IPS-18c (cell line): ENCODE measurements at regions not wholly inside any gene's neighbourhood (a gene's known extent, or its start where the extent isn't known, plus 50 kb on each side); places are given as distances from the start of the nearest gene placed in this dataset.
"Not testable (repeated sequence)": the region's sequence is repeated elsewhere in the genome, so short reads cannot be mapped to it uniquely, and the experiment has no call there.

ENCODE experiments used
- H3K4me3 ChIP-seq: 2 replicates; pipeline ENCODE4 v1.7.0; 2013; ENCODE audit warnings: low read depth, mild to moderate bottlenecking, low read length, moderate library complexity; ENCODE audit not compliant: insufficient read depth
- H3K9me3 ChIP-seq: one replicate; pipeline ENCODE4 v1.6.1; 2013; ENCODE audit warnings: mild to moderate bottlenecking, low read length, moderate library complexity; ENCODE audit not compliant: control insufficient read depth, insufficient read depth

DNA sequence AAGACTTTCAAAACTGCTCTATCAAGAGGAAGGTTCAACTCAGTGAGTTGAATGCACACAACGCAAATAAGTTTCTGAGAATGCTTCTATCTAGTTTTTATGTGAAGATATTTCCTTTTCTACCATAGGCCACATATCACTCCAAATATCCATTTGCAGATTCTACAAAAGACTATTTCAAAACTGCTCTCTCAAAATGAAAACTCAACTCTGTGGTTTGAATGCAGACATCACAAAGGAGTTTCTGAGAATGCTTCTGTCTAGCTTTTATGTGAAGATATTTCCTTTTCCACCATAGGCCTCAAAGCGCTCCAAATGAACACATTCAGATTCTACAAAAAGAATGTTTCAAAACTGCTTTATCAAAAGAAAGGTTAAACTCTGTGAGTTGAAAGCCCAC lies 1093.1 kb upstream of the DEFB115 start:
- H3K4me3 ChIP-seq, H3K9me3 ChIP-seq: not testable (repeated sequence)

DNA sequence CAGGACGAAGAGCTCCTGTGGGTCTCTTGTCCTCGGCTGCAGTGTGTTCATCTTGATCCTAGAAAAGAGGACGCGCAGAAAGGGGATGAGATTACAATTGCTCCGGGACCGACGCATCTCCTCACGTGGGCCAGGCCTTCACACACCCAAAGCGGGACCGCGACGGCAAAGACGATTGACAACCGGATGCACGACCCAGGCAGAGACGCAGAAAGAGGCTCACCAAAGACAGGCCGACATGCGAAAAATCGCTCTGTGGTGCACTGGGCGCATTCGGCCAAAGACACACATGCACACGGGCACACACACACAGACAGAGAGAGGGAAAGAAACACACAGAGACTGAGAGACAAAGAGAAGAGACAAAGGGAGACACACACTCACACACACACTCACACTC lies 1089.9 kb upstream of the DEFB115 start:
- H3K9me3 ChIP-seq, result no peaks in the 10 kb centered on the region

DNA sequence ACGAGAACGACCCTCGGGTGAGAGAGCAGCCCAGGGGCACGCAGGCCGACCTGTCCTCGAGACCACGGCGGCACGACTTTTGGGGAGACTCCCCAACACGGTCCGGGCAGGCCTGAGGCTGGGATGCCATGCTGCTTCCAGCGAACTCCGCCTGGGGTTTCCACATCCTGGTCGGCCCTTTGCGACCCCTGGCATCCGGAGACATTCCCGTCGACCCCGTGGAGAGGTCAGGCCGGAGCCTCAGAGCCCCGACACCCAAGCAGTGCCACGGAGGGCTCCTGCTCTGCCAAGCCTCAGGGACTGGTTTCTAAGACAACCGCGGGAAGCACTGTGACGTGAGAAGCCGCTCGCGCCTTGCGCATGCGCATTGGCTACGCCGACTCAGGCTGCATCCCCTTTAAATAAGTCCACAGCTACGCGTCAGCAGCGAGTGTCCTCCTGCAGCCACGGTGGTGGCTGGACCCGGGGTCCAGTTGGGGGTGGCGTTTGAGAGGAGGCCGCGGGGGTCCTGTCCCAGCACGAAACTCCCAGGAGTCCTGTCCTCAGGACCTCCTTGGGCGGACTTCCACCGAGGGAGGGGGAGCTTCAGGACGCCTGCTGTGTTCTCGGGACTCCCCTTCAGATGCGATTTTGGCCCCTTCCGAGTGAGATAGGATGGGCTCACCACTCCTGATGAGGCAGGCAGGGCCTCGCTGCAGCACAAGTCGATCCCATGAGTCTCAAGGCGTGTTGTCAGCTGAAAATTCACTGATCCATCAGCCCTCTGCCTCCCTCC lies 1089.3 kb upstream of the DEFB115 start:
- no peak overlapping the region for H3K4me3 ChIP-seq
- no peaks in the 10 kb centered on the region for H3K9me3 ChIP-seq

More for the DNA sequence above, 1089.9 kb upstream of the DEFB115 start:
- H3K4me3 ChIP-seq, result no peak overlapping the region

DNA sequence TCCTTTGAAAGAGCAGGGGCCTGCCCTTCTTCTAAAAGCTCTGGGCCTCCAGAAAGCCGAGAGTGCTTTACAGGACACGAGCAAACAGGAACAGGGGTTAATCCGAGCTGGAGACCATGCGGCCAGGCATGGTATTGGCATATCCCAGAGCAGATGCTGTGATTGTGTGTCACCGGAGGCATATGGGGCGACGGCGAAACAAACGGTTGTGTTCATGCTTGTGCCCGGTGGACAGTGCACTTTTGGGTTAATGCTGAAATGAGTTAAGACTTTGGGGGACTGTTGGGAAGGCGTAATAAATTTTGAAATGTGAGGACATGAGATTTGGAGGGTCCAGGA lies 1088.7 kb upstream of the DEFB115 start:
- Histone ChIP-seq H3K4me3 (no peak overlapping the region), H3K9me3 (no peaks in the 10 kb centered on the region)

DNA sequence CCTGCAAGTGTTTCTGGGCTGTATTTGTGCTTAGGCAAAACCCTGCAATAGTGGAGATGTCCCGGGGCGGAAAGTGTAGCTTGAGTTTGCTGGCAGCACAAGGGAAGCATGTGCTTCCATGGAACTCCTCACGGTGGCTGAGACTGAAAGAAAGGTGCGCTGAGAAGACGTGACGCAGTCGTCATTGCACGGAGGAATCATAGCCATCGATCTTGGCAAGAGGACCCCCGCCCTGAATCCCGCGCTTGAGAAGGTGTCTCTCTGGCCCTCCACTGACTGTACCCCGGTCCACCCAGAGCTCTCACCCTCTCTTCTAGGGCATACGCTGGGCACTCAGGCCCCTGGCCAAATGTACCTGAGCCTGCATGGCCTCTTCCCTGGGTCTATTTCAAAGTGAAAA lies 1081.8 kb upstream of the DEFB115 start:
- no peak overlapping the region for H3K4me3 ChIP-seq
- H3K9me3 ChIP-seq, result no peaks in the 10 kb centered on the region

DNA sequence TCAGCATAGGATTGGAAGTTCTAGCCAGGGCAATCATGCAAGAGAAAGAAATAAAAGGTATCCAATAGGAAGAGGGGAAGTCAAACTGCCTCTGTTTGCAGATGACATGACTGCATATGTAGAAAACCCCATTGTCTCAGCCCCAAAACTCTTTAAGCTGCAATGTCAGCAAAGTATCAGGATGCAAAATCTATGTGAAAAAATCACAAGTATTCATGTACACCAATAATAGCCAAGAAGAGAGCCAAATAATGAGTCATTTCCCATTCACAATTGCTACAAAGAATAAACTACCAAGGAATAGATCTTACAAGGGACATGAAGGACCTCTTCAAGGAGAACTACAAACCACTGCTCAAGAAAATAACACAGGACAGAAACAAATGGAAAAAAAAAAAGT lies 1074.3 kb upstream of the DEFB115 start:
- not testable (repeated sequence) for H3K4me3 ChIP-seq, H3K9me3 ChIP-seq

DNA sequence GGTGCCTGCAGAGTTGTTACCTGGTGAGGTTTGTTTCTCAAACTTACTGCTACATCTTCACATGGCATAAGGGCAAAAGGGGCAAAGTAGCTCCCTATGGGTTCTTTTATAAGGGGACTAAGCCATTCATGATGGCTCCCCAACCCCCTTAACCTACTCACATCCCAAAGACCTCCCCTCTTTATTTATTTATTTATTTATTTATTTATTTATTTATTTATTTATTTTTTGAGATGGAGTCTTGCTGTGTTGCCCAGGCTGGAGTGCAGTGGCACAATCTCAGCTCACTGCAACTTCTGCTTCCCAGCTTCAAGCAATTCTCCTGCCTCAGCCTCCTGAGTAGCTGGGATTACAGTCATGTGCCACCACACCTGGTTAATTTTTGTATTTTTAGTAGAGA lies 1065.7 kb upstream of the DEFB115 start:
- H3K4me3 ChIP-seq, H3K9me3 ChIP-seq: not testable (repeated sequence)

DNA sequence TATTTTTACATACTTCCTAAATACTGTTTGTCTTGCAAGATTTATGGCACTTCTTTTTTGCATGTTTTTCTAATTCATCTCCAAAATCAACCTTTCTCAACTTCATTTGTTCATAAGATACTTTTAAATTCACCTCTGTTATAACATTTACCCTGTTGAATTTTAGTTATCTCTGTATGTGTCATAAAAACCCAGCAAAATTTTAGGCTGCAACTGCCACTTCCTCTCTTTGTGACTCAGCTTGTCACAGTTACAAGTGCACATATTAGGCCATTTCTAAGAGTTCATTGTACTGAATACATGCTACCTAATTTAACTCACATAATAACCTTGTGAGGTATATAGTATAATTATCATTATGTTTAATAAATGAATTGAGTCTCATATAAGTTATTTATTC lies 1023.0 kb upstream of the DEFB115 start:
- not testable (repeated sequence) for H3K4me3 ChIP-seq, H3K9me3 ChIP-seq

DNA sequence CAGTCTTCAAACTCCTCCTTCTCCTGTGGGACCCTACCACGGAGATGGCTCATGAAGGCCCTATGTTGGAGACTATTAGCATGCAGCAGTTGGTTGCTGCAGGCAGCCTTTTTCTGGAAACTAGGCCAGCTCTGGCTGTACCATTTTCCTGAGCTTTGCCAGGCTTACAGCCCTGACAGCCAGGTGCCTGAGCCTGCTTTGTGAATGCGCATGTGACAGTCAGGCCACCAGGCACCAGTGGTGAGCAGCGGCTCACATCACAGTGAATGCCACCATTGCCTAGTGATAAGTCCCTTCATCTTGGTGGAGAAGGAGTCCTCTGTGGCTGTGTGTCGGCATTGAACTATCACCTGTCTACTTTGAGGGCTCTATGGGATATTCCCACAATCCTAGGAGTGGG lies 982.4 kb upstream of the DEFB115 start:
- not testable (repeated sequence) for H3K9me3 ChIP-seq

DNA sequence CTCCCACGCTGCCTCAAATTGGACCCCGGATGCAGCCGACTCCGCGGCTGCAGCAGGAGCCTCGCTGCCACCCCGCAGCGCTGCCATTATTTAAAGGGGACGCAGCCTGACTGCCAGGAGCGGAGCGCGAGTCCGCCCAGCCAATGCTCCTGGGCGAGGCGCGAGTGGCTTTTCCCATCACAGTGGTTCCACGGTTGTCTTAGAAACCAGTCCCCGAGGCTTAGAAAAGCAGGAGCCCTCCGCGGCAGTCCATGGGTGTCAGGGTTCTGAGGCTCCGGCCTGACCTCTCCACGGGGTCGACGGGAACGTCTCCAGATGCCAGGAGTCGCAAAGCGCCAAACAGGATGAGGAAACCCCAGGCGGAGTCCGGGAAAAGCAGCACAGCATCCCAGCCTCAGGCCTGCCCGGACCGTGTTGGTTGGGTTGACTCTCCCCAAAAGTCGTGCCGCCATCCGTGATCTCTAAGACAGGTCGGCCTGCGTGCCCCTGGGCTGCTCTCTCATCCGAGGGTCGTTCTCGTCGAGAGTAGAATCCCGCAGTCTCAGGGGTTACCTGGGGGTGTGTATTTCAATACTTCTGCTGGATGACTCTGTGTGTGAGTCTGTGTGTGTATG lies 975.8 kb upstream of the DEFB115 start:
- no peak overlapping the region for H3K4me3 ChIP-seq

More for the DNA sequence above, 982.4 kb upstream of the DEFB115 start:
- not testable (repeated sequence) for H3K4me3 ChIP-seq

DNA sequence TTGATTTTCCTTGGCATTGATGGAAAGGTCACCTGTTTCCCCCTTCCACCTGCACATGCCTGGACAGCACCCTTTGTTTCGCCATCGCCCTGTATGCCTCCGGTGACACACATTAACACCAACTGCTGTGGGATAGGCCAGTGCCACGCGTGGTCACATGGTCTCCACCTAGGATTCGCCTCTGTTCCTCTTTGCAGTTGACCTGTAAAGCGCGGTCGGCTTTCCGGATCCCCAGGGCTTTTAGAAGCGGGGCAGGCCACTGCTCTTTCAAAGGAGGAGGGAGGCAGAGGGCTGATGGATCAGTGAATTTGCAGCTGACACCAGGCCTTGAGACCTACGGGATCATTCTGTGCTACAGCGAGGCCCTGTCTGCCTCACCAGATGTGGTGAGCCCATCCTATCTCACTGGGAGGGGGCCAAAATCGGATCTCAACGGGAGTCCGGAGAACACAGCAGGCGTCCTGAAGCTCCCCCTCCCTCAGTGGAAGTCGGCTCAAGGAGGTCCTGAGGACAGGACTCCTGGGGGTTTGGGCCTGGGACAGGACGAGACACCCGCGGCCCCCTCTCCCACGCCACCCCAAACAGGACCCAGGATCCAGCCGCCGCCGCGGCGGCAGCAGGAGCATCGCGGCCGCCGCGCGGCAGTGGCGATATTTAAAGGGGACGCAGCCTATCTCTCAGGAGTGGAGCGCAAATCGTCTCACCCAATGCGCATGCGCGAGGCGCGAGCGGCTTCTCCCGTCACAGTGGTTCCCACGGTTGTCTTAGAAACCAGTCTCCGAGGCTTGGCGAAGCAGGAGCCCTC lies 973.8 kb upstream of the DEFB115 start:
- peak overlapping the region; percentile 45 for H3K4me3 ChIP-seq
- H3K9me3 ChIP-seq, result not testable (repeated sequence)

More for the DNA sequence above, 975.8 kb upstream of the DEFB115 start:
- peaks cover 4% of the 10 kb centered on the region for H3K9me3 ChIP-seq

DNA sequence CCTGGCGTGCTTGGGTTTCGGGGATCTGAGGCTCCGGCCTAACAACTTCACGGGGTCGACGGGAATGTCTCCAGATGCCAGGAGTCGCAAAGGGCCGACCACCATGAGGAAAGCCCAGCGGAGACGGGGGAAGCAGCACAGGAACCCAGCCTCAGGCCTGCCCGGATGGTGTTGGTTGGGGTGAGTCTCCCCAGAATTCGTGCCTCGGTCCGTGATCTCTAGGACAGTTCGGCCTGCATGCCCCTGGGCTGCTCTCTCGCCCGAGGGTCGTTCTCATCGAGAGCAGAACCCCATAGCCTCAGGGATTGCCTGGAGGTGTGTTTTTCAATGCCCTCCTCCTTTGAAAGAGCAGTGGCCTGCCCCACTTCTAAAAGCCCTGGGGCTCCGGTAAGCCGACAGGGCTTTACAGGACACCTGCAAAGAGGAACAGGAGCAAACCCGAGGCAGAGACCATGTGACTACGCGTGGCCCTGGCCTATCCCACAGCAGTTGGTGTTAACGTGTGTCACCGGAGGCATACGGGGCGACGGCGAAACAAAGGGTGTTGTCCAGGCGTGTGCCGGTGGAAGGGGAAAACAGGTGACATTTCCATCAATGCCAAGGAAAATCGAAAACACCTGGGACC lies 973.1 kb upstream of the DEFB115 start:
- Histone ChIP-seq H3K9me3 (peaks cover 4% of the 10 kb centered on the region), H3K4me3 (peak overlapping the region; percentile 45; the same call in 1 of the 2 replicates)

DNA sequence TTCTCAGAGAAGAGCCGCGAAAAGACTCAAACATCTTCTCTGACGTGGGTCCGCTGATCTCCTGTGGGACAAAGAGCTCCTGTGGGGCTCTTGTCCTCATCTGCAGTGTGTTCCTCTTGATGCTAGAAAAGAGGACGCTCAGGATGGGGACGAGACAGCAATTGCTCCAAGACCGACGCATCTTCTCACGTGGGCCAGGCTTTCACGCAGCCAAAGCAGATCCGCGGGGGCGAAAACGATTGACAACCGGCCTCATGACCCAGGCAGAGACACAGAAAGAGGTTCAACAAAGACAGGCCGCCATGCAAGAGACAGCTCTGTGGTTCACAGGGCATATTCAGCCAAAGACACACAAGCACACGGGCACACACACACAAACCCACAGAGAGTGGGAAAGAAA lies 971.8 kb upstream of the DEFB115 start:
- Histone ChIP-seq H3K4me3 (no peak overlapping the region), H3K9me3 (peaks cover 4% of the 10 kb centered on the region)

DNA sequence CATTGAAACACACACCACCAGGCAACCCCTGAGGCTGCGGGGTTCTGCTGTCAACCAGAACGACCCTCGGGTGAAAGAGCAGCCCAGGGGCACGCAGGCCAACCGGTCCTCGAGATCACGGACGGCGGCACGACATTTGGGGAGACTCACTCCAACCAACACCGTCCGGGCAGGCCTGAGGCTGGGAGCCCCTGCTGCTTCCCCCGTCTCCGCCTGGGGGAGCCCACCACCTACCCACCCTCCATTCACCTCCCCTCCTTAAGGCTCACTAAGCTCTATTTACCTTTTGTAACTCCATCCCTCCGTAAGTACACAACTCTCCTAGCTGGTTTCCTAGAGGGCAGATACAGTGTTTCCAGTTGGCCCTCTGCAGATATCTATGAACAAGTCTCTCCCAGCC lies 971.3 kb upstream of the DEFB115 start:
- no peak overlapping the region for H3K4me3 ChIP-seq

DNA sequence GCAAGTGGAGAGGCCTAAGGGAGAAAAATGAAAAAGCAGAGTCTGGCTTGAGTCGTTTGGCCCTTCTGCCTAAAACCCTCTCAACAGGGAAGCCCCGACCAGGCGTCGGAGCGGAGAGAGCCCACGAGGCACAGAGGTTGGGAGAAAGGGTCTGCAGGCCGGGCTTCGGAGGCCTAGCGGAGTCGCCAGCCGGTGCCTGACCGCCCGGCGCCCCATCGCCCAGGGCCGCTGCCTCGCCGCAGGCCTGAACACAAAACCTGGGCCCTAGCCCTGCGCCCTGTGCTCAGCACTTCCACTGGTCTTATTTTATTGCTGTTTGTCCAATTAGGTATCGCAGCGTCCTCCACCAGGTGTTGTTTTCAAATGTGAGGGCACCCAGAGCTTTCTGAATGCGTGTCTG lies 970.0 kb upstream of the DEFB115 start:
- not testable (repeated sequence) for H3K4me3 ChIP-seq, H3K9me3 ChIP-seq

More for the DNA sequence above, 971.3 kb upstream of the DEFB115 start:
- H3K9me3 ChIP-seq, result peaks cover 4% of the 10 kb centered on the region

DNA sequence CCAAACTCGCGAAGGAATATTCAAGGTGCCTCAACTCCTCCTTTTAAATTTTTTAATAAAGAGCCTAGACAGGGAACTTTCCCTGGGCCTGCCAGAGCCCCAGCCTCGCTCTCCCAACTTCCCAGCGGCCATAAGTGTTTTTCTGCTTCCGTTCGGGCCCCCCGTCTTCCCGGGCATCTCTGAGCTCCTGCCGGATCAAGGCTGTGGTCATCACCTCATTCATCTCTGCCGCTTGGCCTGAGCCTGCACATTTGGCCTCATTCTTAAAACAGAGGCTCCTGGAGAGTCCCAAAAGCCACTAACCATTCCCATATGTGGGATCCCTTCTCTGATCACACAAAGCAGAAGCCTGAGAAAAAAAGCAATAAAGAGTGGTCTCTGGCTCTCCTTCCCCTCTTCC lies 969.1 kb upstream of the DEFB115 start:
- peaks cover 4% of the 10 kb centered on the region for H3K9me3 ChIP-seq
- H3K4me3 ChIP-seq, result no peak overlapping the region

DNA sequence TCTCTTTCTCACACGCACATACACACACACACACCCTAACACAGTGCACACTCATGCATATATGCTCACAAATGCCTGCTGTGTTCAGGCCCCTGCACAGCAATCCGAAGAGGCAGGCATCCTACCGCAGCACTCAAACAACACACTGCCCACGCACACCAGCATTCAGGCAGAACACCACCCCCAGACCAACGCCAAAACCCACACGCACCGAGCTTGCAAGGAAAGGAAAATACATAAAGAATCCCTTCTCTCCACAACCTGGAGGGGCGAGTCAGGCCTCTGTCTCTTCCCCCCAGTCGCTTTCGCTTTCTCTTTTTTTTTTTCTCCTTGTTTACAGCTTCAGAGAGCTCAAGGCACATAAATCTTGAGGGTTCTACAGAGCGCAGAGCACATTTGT lies 968.4 kb upstream of the DEFB115 start:
- not testable (repeated sequence) for H3K4me3 ChIP-seq, H3K9me3 ChIP-seq

DNA sequence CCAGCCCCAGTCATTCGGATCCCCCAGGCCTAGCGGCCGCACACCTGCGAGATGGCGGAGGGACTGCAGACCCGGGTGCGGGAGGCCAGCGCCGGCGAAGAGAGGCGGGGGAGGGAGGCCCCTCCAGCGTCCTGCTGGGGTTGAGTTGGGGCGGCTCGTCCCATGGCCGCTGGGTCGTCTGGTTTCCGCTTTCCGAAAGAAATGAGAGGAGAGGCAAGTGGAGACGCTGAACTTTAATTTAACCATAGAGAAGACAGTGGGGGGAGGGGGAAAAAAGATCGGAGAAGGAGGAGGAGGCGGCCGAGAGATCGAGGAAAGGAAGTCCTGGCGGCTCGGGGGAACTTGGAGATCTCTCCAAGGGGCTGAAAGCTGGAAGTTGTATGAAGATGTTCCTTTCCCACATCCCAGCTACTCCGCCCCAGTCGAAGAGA lies 967.7 kb upstream of the DEFB115 start:
- not testable (repeated sequence) for H3K9me3 ChIP-seq
- H3K4me3 ChIP-seq, result peak overlapping the region; percentile 34; the same call in 1 of the 2 replicates
